ENCODE measurements at regions not wholly inside any gene's neighbourhood (a gene's known extent, or its start where the extent isn't known, plus 50 kb on each side); places are given as distances from the start of the nearest gene placed in this dataset.

DNA sequence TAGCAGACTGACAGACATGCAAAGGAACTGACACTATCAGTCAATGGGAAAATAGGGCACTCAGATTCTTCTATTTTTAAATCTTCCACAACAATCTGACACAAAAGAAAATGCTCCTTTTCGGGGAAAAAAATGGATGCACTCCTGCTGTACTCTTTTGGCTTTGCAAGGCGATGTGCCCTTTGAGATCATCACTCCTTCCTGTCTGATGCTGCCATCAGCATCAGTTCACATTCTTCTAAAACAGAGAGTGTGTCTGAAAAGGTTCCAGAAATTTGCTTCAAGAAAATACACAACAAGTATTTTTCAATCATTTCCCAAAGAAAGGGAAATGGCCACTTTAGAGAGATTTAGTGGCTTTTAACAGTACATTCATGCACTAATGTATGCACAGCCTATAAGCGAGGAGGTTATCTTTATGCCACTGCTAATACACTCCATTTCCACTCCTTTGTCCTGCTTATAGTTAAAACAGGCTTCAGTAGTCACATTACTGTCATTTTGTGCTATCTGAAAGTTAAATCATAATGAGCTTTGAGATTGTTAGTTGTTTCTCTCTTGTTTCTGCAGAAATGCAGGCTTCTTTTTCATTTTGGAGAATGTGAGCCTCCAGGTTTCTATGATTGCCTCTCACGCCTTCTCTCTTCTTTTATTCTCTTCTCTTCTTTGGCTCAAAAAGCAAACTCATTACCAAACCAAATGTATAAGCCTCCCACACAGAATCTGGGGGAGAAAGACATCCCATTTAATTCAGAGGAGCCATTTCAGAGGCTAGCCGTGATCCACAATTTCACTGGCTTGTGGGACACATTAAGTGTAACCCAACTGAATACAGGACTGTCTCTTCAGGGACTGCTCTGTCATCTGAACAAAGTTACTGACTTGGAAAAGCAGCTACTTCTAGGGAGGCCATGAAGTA lies 110.9 kb upstream of the CCDC196 start:
- no peak overlapping the region for H2AFZ ChIP-seq (ENCODE audit: low read depth)
- 26% methylated on average over 5 of the region's 5 CpGs for WGBS (ENCODE audit: low lambda C conversion rate)
- no peak overlapping the region for H3K4me3 ChIP-seq (ENCODE audit: low read depth in 2 of 2, low read length in 1 of 2)
- no peak for DNase-seq
- no peak overlapping the region for H3K9ac ChIP-seq
- H4K20me1 ChIP-seq (ENCODE audit: insufficient read depth) = no peaks in the 10 kb centered on the region
- no peak overlapping the region for H3K4me2 ChIP-seq
- no peak for TF ChIP-seq RCOR1 (IDR thresholded peaks at IDR 0.05; ENCODE audit: low read length)
- TF ChIP-seq TEAD4 (IDR thresholded peaks at IDR 0.05; ENCODE audit: borderline replicate concordance, insufficient read depth) = no peak
- no peak for TF ChIP-seq FOXJ3 (CRISPR knock-in tag; IDR thresholded peaks at IDR 0.05)
- TF ChIP-seq, protein P1, sequence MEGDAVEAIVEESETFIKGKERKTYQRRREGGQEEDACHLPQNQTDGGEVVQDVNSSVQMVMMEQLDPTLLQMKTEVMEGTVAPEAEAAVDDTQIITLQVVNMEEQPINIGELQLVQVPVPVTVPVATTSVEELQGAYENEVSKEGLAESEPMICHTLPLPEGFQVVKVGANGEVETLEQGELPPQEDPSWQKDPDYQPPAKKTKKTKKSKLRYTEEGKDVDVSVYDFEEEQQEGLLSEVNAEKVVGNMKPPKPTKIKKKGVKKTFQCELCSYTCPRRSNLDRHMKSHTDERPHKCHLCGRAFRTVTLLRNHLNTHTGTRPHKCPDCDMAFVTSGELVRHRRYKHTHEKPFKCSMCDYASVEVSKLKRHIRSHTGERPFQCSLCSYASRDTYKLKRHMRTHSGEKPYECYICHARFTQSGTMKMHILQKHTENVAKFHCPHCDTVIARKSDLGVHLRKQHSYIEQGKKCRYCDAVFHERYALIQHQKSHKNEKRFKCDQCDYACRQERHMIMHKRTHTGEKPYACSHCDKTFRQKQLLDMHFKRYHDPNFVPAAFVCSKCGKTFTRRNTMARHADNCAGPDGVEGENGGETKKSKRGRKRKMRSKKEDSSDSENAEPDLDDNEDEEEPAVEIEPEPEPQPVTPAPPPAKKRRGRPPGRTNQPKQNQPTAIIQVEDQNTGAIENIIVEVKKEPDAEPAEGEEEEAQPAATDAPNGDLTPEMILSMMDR (IDR thresholded peaks at IDR 0.05) = no peak
- TF ChIP-seq RFX5 (IDR thresholded peaks at IDR 0.05; ENCODE audit: low read length) = no peak
- no peak for TF ChIP-seq JUND (IDR thresholded peaks at IDR 0.05)
- no peak for TF ChIP-seq RAD21 (IDR thresholded peaks at IDR 0.05; ENCODE audit: low read length)
- no peak for TF ChIP-seq MXI1 (IDR thresholded peaks at IDR 0.05; ENCODE audit: low read depth, low read length)
- no peak for TF ChIP-seq FOSL2 (IDR thresholded peaks at IDR 0.05; ENCODE audit: borderline replicate concordance, low read depth)
- TF ChIP-seq POLR2AphosphoS5 (IDR thresholded peaks at IDR 0.05; ENCODE audit: low read depth, low read length) = no peak
- no peak for TF ChIP-seq RXRA (IDR thresholded peaks at IDR 0.05; ENCODE audit: borderline replicate concordance, low read depth)
- TF ChIP-seq, protein P2, sequence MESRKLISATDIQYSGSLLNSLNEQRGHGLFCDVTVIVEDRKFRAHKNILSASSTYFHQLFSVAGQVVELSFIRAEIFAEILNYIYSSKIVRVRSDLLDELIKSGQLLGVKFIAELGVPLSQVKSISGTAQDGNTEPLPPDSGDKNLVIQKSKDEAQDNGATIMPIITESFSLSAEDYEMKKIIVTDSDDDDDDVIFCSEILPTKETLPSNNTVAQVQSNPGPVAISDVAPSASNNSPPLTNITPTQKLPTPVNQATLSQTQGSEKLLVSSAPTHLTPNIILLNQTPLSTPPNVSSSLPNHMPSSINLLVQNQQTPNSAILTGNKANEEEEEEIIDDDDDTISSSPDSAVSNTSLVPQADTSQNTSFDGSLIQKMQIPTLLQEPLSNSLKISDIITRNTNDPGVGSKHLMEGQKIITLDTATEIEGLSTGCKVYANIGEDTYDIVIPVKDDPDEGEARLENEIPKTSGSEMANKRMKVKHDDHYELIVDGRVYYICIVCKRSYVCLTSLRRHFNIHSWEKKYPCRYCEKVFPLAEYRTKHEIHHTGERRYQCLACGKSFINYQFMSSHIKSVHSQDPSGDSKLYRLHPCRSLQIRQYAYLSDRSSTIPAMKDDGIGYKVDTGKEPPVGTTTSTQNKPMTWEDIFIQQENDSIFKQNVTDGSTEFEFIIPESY (IDR thresholded peaks at IDR 0.05; ENCODE audit: borderline replicate concordance, low read depth) = no peak
- no peaks in the 10 kb centered on the region for H3K9me2 ChIP-seq
- H3F3A ChIP-seq (replicated peaks; ENCODE audit: insufficient read depth) = no peaks in the 10 kb centered on the region
- H3K27ac ChIP-seq (ENCODE audit: low read depth in 2 of 2, low read length in 1 of 2) = no peak overlapping the region
- no peaks in the 10 kb centered on the region for H3K79me2 ChIP-seq (ENCODE audit: insufficient read depth)
- H3K27me3 ChIP-seq (ENCODE audit: insufficient read depth) = no peaks in the 10 kb centered on the region
- peaks cover 0 to 6% of the 10 kb centered on the region in 2 experiments; a peak in 1 of 4 replicates for H3K4me1 ChIP-seq (ENCODE audit: control insufficient read depth in 1 of 2, insufficient read depth in 2 of 2, low read depth in 1 of 2, low read length in 1 of 2)
- CTCF ChIA-PET = no interaction called here
- no peaks in the 10 kb centered on the region for H3K9me3 ChIP-seq
- no peaks in the 10 kb centered on the region for H3K36me3 ChIP-seq (replicated peaks in 1 of 2; ENCODE audit: control insufficient read depth in 1 of 2, insufficient read depth in 2 of 2, low read length in 1 of 2)
- POLR2A ChIA-PET = no interaction called here

GRCh38 chr14:66377574-66377973 lies 108.6 kb upstream of the CCDC196 start:
- H3K36me3 ChIP-seq (replicated peaks in 1 of 2; ENCODE audit: control insufficient read depth in 1 of 2, insufficient read depth in 2 of 2, low read length in 1 of 2) = no peaks in the 10 kb centered on the region
- ChIA-PET POLR2A (no interaction called here), CTCF (interaction anchor here (1.4 kb wide), 1 partner anchor 18 kb away, joined by 4 read pairs; no protein-coding TSS in a partner anchor)
- no peaks in the 10 kb centered on the region for H3F3A ChIP-seq (replicated peaks; ENCODE audit: insufficient read depth)
- no peaks in the 10 kb centered on the region for H3K9me2 ChIP-seq
- H3K4me2 ChIP-seq = no peak overlapping the region
- H3K4me3 ChIP-seq (ENCODE audit: low read depth in 2 of 2, low read length in 1 of 2) = no peak overlapping the region
- H3K27me3 ChIP-seq (ENCODE audit: insufficient read depth) = no peaks in the 10 kb centered on the region
- H3K4me1 ChIP-seq (ENCODE audit: control insufficient read depth in 1 of 2, insufficient read depth in 2 of 2, low read depth in 1 of 2, low read length in 1 of 2) = peaks cover 0 to 7% of the 10 kb centered on the region in 2 experiments; a peak in 1 of 4 replicates
- no peak overlapping the region for H3K9ac ChIP-seq
- no peaks in the 10 kb centered on the region for H3K79me2 ChIP-seq (ENCODE audit: insufficient read depth)
- 17% methylated on average over 1 of the region's 1 CpG for WGBS (ENCODE audit: low lambda C conversion rate)
- no peak overlapping the region for H2AFZ ChIP-seq (ENCODE audit: low read depth)
- TF ChIP-seq, protein P3, sequence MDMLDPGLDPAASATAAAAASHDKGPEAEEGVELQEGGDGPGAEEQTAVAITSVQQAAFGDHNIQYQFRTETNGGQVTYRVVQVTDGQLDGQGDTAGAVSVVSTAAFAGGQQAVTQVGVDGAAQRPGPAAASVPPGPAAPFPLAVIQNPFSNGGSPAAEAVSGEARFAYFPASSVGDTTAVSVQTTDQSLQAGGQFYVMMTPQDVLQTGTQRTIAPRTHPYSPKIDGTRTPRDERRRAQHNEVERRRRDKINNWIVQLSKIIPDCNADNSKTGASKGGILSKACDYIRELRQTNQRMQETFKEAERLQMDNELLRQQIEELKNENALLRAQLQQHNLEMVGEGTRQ (IDR thresholded peaks at IDR 0.05; ENCODE audit: borderline replicate concordance, low read depth, low read length) = no peak
- no peak for TF ChIP-seq RFX5 (IDR thresholded peaks at IDR 0.05; ENCODE audit: low read length)
- no peak for TF ChIP-seq EZH2phosphoT487 (IDR thresholded peaks at IDR 0.05; ENCODE audit: borderline replicate concordance, low read depth)
- TF ChIP-seq, protein P2 (IDR thresholded peaks at IDR 0.05; ENCODE audit: borderline replicate concordance, low read depth) = no peak
- TF ChIP-seq TAF1 (IDR thresholded peaks at IDR 0.05; ENCODE audit: borderline replicate concordance, low read depth, low read length) = no peak
- TF ChIP-seq EP300 (IDR thresholded peaks at IDR 0.05; ENCODE audit: borderline replicate concordance in 1 of 2, low read depth in 1 of 2, low read length in 1 of 2) = no peak
- no peak for TF ChIP-seq ELF1 (IDR thresholded peaks at IDR 0.05)
- TF ChIP-seq TCF12 (IDR thresholded peaks at IDR 0.05) = no peak
- no peak for TF ChIP-seq FOXJ3 (CRISPR knock-in tag; IDR thresholded peaks at IDR 0.05)
- no peak for TF ChIP-seq POLR2AphosphoS5 (IDR thresholded peaks at IDR 0.05; ENCODE audit: low read depth, low read length)
- no peak for TF ChIP-seq SMC3 (IDR thresholded peaks at IDR 0.05; ENCODE audit: low read depth, low read length)
- TF ChIP-seq SIN3A (IDR thresholded peaks at IDR 0.05; ENCODE audit: borderline replicate concordance, low read depth, low read length) = no peak
- DNase-seq = no peak
- no peaks in the 10 kb centered on the region for H4K20me1 ChIP-seq (ENCODE audit: insufficient read depth)
- no peak overlapping the region for H3K27ac ChIP-seq (ENCODE audit: low read depth in 2 of 2, low read length in 1 of 2)
- H3K9me3 ChIP-seq = no peaks in the 10 kb centered on the region

All from SK-N-SH (cell line).